GM18951 (cell line): ENCODE measurements at regions not wholly inside any gene's neighbourhood (a gene's known extent, or its start where the extent isn't known, plus 50 kb on each side); places are given as distances from the start of the nearest gene placed in this dataset.
"Not testable (repeated sequence)": the region's sequence is repeated elsewhere in the genome, so short reads cannot be mapped to it uniquely, and the experiment has no call there.

Source experiments
- POLR2A ChIP-seq: IDR thresholded peaks from 4 replicates; pipeline ENCODE4 v1.6.1; 2011; ENCODE audit warnings: mild to moderate bottlenecking; ENCODE audit not compliant: insufficient read length, insufficient read depth; ENCODE audit errors: extremely low read depth
- in situ Hi-C: fragments of 300-500 bp; cut with MboI; formaldehyde crosslinking; loops from one replicate; pipeline ENCODE4 v1.12.0; 2022; ENCODE audit warnings: low sequenced_read_pairs, mixed read lengths, inconsistent platforms; ENCODE audit not compliant: unreplicated experiment

DNA sequence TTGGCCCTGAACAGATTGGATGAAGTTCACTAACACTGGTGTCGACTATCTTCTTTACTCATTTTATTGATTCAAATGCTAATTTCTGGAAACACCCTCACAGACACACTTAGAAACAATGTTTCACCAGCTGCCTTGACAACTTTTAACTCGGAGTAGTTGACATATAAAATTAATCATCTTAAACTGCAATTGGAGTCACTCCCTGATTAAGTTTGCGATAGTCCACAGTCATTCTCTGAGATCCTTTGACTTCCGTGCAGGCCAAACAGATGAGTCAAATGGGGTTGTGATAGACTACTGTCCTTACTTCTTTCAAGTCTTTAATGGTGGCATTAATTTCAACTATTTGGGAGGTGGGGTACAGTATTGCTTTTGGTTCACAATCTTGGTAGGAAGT, 114.4 kb upstream of the PCSK1 start:
- no peak for TF ChIP-seq POLR2A

DNA sequence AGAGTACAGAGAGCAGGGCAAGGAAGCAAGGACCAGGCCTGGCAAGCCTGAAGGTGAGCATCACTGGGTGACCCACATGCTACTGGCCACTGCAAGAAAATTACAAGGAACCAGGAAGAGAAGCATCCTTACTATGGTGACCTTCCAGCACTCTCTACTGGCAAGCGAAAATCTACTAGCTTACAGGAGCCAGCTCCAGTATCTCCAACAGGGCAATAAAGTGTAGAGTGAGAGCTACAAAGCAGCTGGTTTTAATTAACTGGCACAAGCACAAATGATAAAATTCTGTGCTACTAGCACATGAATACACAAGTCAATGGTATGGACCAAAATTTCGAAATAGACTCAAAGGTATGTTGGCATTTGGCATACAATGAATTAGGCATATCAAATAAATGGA, 113.3 kb upstream of the CAST start:
- in situ Hi-C loops = no loop called here
- TF ChIP-seq POLR2A = no peak

More for the DNA sequence above, 114.4 kb upstream of the PCSK1 start:
- in situ Hi-C loops = no loop called here

DNA sequence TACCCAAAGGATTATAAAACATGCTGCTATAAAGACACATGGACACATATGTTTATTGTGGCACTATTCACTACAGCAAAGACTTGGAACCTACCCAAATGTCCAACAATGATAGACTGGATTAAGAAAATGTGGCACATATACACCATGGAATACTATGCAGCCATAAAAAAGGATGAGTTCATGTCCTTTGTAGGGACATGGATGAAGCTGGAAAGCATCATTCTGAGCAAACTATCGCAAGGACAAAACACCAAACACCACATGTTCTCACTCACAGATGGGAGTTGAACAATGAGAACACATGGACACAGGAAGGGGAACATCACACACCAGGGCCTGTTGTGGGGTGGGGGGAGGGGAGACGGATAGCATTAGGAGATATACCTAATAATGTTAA, 101.3 kb upstream of the CAST start:
- in situ Hi-C loops = not testable (repeated sequence)

DNA sequence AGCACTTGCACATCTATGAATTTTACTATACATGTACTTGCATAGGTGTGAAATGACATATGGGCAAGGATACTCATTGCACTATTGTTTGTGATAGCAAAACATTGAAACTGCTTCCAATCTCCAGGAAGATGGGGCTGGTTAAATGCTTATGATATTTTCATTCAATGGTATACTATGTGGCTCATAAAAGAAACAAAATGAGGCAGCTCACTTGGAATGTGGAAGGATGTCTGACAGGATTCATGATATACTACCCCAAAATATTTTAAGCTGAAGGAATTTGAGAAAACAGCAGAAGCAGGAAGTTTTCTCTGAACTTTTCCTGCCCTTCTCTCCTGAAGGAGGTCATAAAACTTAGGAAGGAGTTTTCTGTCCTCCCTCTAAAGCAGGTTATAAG, 99.6 kb upstream of the CAST start:
- in situ Hi-C loops = no loop called here
- TF ChIP-seq POLR2A = no peak

DNA sequence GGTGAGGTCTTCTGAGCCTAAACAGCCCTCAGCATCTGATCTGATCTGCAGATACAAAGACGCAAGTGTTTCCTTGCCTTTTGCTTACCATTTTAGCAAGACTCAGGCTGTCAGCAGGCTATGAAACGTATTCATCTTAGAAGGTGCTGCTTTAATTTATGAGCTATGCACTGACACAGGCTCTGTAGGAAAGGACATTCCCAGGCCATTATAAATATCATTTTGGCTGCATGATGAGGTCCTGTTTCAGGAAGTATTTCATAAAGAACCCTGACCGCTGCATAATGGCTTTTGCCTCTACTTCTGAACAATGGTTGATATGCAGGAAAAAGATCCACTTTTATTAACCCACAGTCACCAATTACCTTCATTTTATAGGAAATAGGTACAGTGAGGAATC, 98.4 kb upstream of the CAST start:
- in situ Hi-C loops = no loop called here
- TF ChIP-seq POLR2A = no peak

DNA sequence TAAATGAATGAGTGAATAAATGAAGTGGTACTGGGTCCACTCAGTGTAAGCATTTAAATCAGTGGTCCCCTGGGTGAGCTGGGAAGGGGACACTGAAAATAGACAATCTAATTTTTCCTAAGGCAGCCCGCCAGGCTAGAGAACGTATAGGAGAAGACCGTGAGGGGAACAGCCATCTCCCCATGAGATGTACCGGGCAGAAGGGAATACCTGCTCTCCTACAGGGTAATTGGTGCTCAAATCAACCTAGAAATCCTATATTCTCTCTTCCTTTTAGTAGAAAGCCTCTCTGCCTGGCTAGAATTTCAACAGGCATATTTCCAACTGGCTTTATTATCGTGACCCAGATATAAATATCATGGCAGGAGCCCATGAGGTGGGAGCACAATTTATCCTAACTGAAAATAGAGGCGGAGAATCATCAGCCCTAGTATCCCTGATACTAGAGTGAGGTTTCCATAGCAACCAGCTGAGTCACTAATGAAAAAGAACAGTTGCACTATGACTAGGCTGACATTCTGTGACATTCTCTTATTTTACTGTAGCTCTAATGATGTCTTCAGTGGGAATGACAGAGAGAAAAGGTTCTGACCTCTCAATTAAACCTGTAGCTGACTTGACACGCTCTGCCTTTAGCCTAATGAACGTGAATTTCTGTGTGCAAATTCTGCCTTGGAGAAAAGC, 96.5 kb upstream of the CAST start:
- in situ Hi-C loops = no loop called here

DNA sequence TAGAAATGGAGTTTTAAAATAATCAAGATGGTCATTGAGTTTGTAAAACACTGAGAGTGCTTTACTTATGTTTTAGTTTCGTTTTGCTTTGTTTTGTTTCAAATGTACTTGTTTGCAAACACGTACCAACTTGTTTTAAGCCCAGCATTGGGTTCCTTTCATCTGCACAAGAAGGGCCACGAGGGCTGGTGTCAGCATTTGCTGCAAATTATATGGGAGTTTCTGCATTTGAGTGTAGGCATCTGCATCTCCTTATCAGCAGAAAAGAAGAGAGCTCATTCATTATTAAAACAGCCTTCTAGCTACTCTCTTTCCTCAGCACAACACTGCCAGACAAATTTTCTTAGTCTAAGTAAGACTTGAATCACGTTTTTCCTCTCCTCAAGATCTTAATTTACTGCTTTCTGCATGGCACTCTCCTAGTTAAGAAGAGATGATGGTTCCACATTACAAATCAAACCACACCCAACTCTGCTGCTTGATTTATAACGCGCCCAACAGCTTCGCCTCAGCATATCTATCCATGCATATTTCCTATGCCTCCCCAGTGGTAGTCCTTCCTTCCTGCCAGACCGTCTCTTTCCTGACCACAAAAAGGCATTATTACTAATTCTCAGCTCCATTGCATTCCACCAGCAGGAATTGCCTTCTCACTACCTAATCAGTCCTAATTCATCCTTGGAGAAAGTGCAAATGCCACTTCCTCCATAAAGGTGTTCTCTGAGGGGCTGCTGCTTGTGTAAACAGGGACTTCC, 95.2 kb upstream of the CAST start:
- TF ChIP-seq POLR2A = no peak
- in situ Hi-C loops = no loop called here

More for the DNA sequence above, 96.5 kb upstream of the CAST start:
- TF ChIP-seq POLR2A = no peak

DNA sequence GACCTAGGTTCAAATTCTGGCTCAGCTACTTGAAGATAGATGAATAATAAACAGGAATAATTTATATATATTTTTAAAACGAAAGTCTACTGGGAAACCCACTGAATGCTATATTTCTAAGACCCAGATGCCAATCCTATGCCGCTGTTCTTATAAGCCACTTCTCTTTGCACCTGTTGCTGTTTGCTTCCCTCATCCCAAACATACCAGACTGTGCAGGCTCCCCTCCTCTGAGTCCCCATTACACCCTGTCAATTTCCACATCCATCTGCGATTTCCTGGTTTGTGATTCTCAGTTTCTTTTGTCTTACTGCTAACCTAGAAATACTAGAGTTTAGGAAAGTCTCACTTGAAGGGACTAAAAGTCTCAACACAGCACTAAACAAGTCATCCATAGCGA, 92.8 kb upstream of the CAST start:
- in situ Hi-C loops = no loop called here
- no peak for TF ChIP-seq POLR2A

DNA sequence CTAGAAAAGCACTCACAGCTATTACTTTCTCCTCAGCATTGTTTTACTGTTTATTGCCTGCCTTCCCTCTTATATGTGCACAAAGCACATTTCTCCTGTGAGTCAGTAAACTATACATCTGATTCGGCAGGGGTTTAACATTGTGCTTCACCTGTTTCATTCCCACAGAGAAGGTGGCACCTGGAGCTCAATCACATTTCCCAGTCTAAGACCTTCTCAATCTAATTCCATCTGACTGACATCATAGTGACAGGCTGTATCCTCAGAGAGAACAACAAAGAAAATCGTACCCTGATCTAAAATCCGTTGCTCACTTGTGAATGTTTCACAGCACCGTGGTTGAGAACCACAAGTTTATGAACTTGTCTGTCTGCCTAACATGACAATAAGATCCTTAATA, 92.4 kb upstream of the CAST start:
- in situ Hi-C loops = no loop called here
- no peak for TF ChIP-seq POLR2A

DNA sequence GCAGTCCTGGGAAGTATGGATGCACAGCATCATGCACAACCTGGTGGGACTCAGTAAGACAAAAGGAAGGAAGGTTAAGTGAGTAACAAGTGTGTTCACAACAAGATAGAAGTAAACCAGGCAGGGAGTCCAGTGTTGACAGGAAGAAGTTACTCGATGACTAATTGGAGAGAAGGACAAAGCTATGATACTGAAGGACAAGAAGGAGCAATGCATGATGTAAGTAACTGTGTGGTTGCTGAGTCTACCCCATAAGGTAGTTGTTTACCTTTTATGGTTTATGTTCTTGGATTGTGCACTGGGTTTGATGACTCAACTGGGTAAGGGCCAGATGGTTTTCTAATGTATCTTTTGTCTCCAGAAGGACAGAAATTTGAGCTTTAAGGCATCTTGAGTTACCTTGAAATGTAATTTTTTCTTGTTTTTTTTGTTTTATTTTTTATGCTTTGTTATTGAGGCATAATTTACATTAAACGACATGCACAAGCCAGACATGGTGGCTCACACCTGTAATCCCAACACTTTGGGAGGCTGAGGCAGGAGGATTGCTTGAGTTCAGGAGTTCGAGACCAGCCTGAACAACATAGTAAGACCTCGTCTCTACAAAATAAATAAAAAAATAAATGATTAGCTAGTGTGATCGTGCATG, 89.2 kb upstream of the CAST start:
- in situ Hi-C loops = no loop called here
- TF ChIP-seq POLR2A = no peak

DNA sequence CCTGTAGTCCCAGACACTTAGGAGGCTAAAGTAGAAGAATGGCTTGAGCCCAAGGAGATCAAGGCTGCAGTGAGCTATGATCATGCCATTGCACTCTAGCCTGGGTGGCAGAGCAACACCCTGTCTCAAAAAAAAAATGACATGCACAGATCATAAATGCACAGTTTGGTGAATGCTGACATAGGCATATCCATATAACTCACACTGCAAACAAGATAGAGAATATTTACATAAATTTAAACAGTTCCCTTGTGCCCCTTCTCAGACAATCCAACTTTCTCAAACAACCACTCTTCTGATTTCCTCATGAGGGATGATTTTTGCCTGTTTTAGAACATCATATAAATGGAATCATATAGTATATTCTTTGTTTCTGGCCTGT, 88.7 kb upstream of the CAST start:
- TF ChIP-seq POLR2A = no peak
- in situ Hi-C loops = no loop called here

DNA sequence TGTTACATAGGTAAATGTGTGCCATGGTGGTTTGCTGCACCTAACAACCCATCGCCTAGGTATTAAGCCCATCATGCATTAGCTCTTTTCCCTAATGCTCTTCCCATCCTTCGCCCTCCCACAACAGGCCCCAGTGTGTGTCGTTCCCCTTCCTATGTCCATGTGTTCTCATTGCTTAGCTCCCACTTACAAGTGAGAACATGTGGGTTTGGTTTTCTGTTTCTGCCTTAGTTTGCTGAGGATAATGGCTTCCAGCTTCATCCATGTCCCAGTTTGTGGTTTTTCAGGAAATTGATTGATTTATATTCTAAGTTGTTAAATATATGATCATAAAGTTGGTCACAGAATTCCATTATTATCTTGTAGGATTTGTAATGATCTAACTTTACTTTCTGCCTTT, 85.3 kb upstream of the CAST start:
- in situ Hi-C loops = no loop called here
- no peak for TF ChIP-seq POLR2A

DNA sequence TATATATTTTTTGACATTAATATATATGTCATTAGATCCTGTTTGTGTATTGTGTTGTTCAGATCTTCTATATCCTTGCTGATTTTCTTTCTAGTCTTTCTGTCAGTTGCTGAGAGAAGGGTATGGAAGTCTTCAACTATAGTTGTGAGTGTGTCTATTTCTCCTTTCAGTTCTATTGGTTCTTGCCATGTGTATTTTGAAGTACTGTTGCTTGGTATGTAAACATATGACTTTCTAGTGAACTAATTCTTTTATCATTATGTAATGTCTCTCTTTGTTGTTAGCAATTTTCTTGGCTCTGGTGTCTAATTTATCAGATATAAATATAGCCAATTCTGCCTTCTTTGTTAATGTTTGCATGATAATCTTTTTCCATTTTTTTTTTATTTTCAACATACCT, 84.3 kb upstream of the CAST start:
- TF ChIP-seq POLR2A = no peak
- in situ Hi-C loops = no loop called here

DNA sequence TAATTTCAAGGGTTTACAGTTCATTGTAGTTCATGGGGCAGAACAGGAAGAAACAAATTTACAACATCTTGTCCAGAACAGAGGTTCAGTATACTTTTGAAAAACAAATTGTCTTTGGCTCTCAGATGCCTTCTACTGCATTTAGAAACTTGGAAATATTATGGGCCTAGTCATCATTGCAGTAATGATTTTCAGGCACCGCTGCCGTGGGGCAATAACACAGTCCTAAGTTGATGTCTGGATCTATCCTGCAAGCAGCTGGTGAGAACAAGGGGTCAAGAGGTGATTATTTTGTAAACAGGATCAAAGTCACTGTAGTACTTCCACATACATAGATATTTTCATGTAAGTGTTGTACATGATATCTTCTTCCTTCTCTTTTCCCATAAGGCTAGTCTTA, 82.5 kb upstream of the CAST start:
- no peak for TF ChIP-seq POLR2A
- in situ Hi-C loops = no loop called here
